ENCODE measurements at regions not wholly inside any gene's neighbourhood (a gene's known extent, or its start where the extent isn't known, plus 50 kb on each side); places are given as distances from the start of the nearest gene placed in this dataset.

GRCh38 chr15:62848632-62849050 is 193.9 kb upstream of the TPM1 start:
- TF ChIP-seq, protein P1, sequence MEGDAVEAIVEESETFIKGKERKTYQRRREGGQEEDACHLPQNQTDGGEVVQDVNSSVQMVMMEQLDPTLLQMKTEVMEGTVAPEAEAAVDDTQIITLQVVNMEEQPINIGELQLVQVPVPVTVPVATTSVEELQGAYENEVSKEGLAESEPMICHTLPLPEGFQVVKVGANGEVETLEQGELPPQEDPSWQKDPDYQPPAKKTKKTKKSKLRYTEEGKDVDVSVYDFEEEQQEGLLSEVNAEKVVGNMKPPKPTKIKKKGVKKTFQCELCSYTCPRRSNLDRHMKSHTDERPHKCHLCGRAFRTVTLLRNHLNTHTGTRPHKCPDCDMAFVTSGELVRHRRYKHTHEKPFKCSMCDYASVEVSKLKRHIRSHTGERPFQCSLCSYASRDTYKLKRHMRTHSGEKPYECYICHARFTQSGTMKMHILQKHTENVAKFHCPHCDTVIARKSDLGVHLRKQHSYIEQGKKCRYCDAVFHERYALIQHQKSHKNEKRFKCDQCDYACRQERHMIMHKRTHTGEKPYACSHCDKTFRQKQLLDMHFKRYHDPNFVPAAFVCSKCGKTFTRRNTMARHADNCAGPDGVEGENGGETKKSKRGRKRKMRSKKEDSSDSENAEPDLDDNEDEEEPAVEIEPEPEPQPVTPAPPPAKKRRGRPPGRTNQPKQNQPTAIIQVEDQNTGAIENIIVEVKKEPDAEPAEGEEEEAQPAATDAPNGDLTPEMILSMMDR (conservative IDR thresholded peaks at IDR 0.05; ENCODE audit: low read depth, low read length), result no peak
- TF ChIP-seq EZH2 (IDR thresholded peaks at IDR 0.05; ENCODE audit: borderline replicate concordance, low read depth, low read length, poor library complexity, severe bottlenecking), result no peak

Measured in A673 (cell line).